ENCODE measurements at regions not wholly inside any gene's neighbourhood (a gene's known extent, or its start where the extent isn't known, plus 50 kb on each side); places are given as distances from the start of the nearest gene placed in this dataset.

DNA sequence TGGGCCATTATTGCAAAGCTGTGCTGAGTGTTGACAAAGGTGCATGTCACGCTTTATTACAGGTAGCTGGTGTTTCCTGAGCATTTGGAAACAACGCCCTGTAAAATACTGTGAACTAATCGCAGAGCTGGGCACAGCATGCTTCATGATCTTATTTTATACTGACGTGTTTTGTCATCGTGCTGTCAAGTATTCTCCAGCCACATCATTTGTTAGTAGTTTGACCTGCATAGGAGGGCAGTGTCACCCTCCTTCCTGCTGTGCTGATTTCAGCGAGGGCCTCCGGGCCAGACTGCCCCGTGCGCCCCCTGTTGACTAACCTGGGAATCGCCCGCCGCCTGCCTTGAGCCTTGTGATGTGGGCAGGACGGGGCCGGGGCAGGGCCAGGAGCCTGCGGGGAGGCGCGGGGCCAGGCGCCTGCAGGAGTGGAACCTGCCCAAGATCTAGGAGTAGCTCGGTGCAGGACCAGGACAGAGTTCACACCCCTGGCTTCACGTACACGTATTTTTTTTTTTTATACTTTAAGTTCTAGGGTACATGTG lies 820.7 kb downstream of the KCNJ18 start:
- no peak overlapping the region for H3K27ac Mint-ChIP-seq
- peak; percentile 60 for DNase-seq (ENCODE audit: extremely low spot score, unreplicated experiment)
- no peaks in the 10 kb centered on the region for H3K36me3 Mint-ChIP-seq
- no peak for TF ChIP-seq CTCF (conservative IDR thresholded peaks at IDR 0.05)
- peaks cover 5% of the 10 kb centered on the region for H3K9me3 Mint-ChIP-seq
- no peak overlapping the region for H3K4me3 Mint-ChIP-seq
- H3K27me3 Mint-ChIP-seq, result no peaks in the 10 kb centered on the region
- no peaks in the 10 kb centered on the region for H3K4me1 Mint-ChIP-seq (ENCODE audit: unreplicated experiment)

GRCh38 chr17:22514315-22514714 lies 822.0 kb downstream of the KCNJ18 start:
- Mint-ChIP-seq H3K4me1 (ENCODE audit: unreplicated experiment) (no peaks in the 10 kb centered on the region), H3K4me3 (no peak overlapping the region), H3K36me3 (no peaks in the 10 kb centered on the region), H3K27me3 (no peaks in the 10 kb centered on the region), H3K9me3 (peaks cover 5% of the 10 kb centered on the region), H3K27ac (no peak overlapping the region)
- TF ChIP-seq CTCF (conservative IDR thresholded peaks at IDR 0.05), result no peak
- DNase-seq (ENCODE audit: extremely low spot score, unreplicated experiment), result no peak

- no peak for DNase-seq (ENCODE audit: extremely low spot score, unreplicated experiment)
- no peak for TF ChIP-seq CTCF (conservative IDR thresholded peaks at IDR 0.05)
- Mint-ChIP-seq H3K27me3 (no peaks in the 10 kb centered on the region), H3K4me3 (no peak overlapping the region), H3K4me1 (ENCODE audit: unreplicated experiment) (no peaks in the 10 kb centered on the region), H3K36me3 (no peaks in the 10 kb centered on the region), H3K9me3 (peaks cover 4% of the 10 kb centered on the region), H3K27ac (no peak overlapping the region)
Measured at GRCh38 chr17:22514767-22515320, 822.5 kb downstream of the KCNJ18 start.

DNA sequence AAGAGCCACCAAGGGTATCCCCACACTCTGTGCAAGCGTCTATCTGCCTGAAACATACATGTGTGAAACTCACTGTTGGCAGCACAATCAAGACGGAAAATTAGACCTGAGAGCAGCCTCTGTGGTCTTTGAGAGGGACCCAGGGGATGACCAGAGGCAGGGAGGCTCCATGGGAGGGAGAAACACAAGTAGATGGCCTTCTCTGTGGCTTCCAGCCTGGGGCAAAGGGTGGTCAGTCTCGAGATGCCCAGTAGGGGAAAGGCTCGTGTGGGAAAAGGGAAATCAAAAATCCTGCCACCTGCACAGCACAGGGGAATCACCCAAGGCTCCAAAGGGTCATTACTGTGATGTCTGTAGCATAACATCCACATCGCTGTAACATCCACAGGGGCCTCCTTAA lies 823.3 kb downstream of the KCNJ18 start:
- Mint-ChIP-seq H3K4me3 (no peak overlapping the region), H3K36me3 (no peaks in the 10 kb centered on the region), H3K27me3 (no peaks in the 10 kb centered on the region), H3K27ac (no peak overlapping the region), H3K9me3 (no peaks in the 10 kb centered on the region), H3K4me1 (ENCODE audit: unreplicated experiment) (no peaks in the 10 kb centered on the region)
- no peak for TF ChIP-seq CTCF (conservative IDR thresholded peaks at IDR 0.05)
- DNase-seq (ENCODE audit: extremely low spot score, unreplicated experiment), result no peak

DNA sequence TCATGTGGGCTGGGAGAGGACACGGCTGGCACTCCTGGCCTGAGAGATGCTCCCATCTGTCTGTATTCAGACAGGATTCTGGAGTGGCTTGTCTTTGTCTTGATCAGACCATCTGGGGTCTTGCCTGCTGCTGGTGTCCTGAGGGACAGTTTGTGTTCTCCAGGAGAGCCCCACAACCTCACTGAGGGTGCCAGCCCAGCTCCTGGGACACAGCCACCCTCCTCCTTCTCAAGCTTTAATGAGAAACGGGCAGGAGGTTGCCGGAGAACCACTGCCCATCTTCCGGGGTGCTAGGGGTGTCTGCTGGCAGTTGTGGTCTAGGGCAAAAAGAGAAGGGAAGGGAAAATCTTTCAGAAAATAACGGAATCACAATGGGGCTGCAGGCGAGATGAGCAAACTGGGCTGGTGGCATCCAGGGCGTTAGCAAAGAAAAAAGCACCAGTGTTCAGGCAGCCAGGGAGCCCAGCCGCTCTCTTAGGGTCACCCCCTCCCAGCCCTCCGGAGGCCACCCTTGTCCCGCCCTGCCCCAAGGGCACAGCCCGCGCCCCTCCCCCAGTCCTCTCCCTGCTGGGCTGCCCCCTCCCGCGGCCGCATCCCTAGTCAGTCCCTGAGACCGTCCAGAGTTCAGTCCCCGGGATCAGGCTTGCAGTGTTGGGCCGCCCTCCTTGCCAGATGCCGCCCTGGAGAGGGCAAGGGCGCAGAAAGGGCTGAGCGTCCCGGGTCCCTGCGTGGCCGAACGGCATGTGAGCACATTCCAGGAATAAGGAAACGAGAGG lies 824.7 kb downstream of the KCNJ18 start:
- no peaks in the 10 kb centered on the region for H3K9me3 Mint-ChIP-seq
- no peak for TF ChIP-seq CTCF (conservative IDR thresholded peaks at IDR 0.05)
- H3K4me3 Mint-ChIP-seq, result no peak overlapping the region
- H3K27ac Mint-ChIP-seq, result no peak overlapping the region
- peak; percentile 54 for DNase-seq (ENCODE audit: extremely low spot score, unreplicated experiment)
- H3K27me3 Mint-ChIP-seq, result no peaks in the 10 kb centered on the region
- no peaks in the 10 kb centered on the region for H3K4me1 Mint-ChIP-seq (ENCODE audit: unreplicated experiment)
- no peaks in the 10 kb centered on the region for H3K36me3 Mint-ChIP-seq

Measured in type B pancreatic cell (in vitro differentiated cells).